H9 (cell line): ENCODE measurements at regions not wholly inside any gene's neighbourhood (a gene's known extent, or its start where the extent isn't known, plus 50 kb on each side); places are given as distances from the start of the nearest gene placed in this dataset.

Experiments
- DNase-seq: peaks from one replicate; pipeline ENCODE4 v3.0.0-alpha.2; 2017
- H2AFZ ChIP-seq: one replicate; pipeline ENCODE4 v1.6.1; 2013; ENCODE audit warnings: mild to moderate bottlenecking, low read length, control low read depth, moderate library complexity
- H2AK5ac ChIP-seq: 2 replicates; pipeline ENCODE4 v1.6.1; 2013; ENCODE audit warnings: low read length, control low read depth, mixed read lengths; ENCODE audit not compliant: insufficient read length
- H2BK120ac ChIP-seq: one replicate; pipeline ENCODE4 v1.6.1; 2013; ENCODE audit warnings: low read depth, mild to moderate bottlenecking, low read length, control low read depth, inconsistent platforms; ENCODE audit not compliant: poor library complexity, severe bottlenecking
- H2BK12ac ChIP-seq: 2 replicates; pipeline ENCODE4 v1.6.1; 2013; ENCODE audit warnings: low read length, control low read depth, mixed read lengths, low read depth; ENCODE audit not compliant: insufficient read length
- H2BK15ac ChIP-seq: 2 replicates; pipeline ENCODE4 v1.6.1; 2013; ENCODE audit warnings: low read depth, low read length, control low read depth
- H2BK20ac ChIP-seq: one replicate; pipeline ENCODE4 v1.6.1; 2013; ENCODE audit warnings: low read depth, mild to moderate bottlenecking, low read length, control low read depth, inconsistent platforms; ENCODE audit not compliant: poor library complexity, severe bottlenecking
- H2BK5ac ChIP-seq: 2 replicates; pipeline ENCODE4 v1.6.1; 2013; ENCODE audit warnings: low read length, control low read depth, mixed read lengths; ENCODE audit not compliant: insufficient read length
- H3K14ac ChIP-seq: 2 replicates; pipeline ENCODE4 v1.6.1; 2013; ENCODE audit warnings: low read length, control low read depth; ENCODE audit not compliant: insufficient read depth
- H3K18ac ChIP-seq: 2 replicates; pipeline ENCODE4 v1.6.1; 2013; ENCODE audit warnings: low read depth, mild to moderate bottlenecking, mixed read lengths, low read length, control low read depth; ENCODE audit not compliant: insufficient read length
- H3K23ac ChIP-seq: 2 replicates; pipeline ENCODE4 v1.6.1; 2013; ENCODE audit warnings: low read length, control low read depth, mixed read lengths, low read depth; ENCODE audit not compliant: insufficient read length
- H3K23me2 ChIP-seq: 2 replicates; pipeline ENCODE4 v1.6.1; 2013; ENCODE audit warnings: low read depth, mild to moderate bottlenecking, mixed read lengths, low read length, control low read depth; ENCODE audit not compliant: insufficient read length, poor library complexity, severe bottlenecking
- H3K27ac ChIP-seq: 2 replicates; pipeline ENCODE4 v1.5.1; 2013; ENCODE audit warnings: low read length, control low read depth, mixed read lengths, low read depth; ENCODE audit not compliant: insufficient read length
- H3K27me3 ChIP-seq: 2 replicates; pipeline ENCODE4 v1.6.1; 2013; ENCODE audit warnings: low read length, control low read depth, inconsistent platforms; ENCODE audit not compliant: insufficient read depth
- H3K4ac ChIP-seq: 2 replicates; pipeline ENCODE4 v1.6.1; 2013; ENCODE audit warnings: low read depth, mild to moderate bottlenecking, control low read depth, inconsistent platforms, low read length, moderate library complexity
- H3K4me1 ChIP-seq: 2 replicates; pipeline ENCODE4 v1.6.1; 2013; ENCODE audit warnings: low read length, control low read depth, inconsistent platforms; ENCODE audit not compliant: insufficient read depth
- H3K4me2 ChIP-seq: 2 replicates; pipeline ENCODE4 v1.6.1; 2013; ENCODE audit warnings: low read length, control low read depth, mixed read lengths; ENCODE audit not compliant: insufficient read length, insufficient read depth
- H3K56ac ChIP-seq: 2 replicates; pipeline ENCODE4 v1.6.1; 2013; ENCODE audit warnings: low read depth, mild to moderate bottlenecking, mixed read lengths, low read length, control low read depth; ENCODE audit not compliant: insufficient read length
- H3K79me1 ChIP-seq: 2 replicates; pipeline ENCODE4 v1.6.1; 2013; ENCODE audit warnings: low read depth, mild to moderate bottlenecking, moderate library complexity, low read length, control low read depth, inconsistent platforms; ENCODE audit not compliant: insufficient read depth, poor library complexity, severe bottlenecking
- H3K79me2 ChIP-seq: 2 replicates; pipeline ENCODE4 v1.6.1; 2013; ENCODE audit warnings: low read length, control low read depth, inconsistent platforms; ENCODE audit not compliant: insufficient read depth
- H3K9ac ChIP-seq: 2 replicates; pipeline ENCODE4 v1.6.1; 2013; ENCODE audit warnings: low read length, control low read depth, mixed read lengths; ENCODE audit not compliant: insufficient read length; ENCODE audit errors: extremely low read depth
- H3K9me3 ChIP-seq: one replicate; pipeline ENCODE4 v1.6.1; 2013; ENCODE audit warnings: low read depth, low read length, inconsistent platforms; ENCODE audit not compliant: control insufficient read depth
- H3T11ph ChIP-seq: one replicate; pipeline ENCODE4 v1.6.1; 2013; ENCODE audit warnings: mild to moderate bottlenecking, low read length, control low read depth, inconsistent platforms
- H4K20me1 ChIP-seq: one replicate; pipeline ENCODE4 v1.6.1; 2013; ENCODE audit not compliant: control insufficient read depth, insufficient read length, insufficient read depth
- H4K5ac ChIP-seq: 2 replicates; pipeline ENCODE4 v1.6.1; 2013; ENCODE audit warnings: low read depth, mild to moderate bottlenecking, mixed read lengths, low read length, control low read depth; ENCODE audit not compliant: insufficient read length
- H4K8ac ChIP-seq: replicated peaks from 2 replicates; pipeline ENCODE4 v1.6.1; 2013; ENCODE audit warnings: low read length, control low read depth, mixed read lengths, low read depth; ENCODE audit not compliant: insufficient read length
- H4K91ac ChIP-seq: 2 replicates; pipeline ENCODE4 v1.6.1; 2013; ENCODE audit warnings: low read depth, mild to moderate bottlenecking, moderate library complexity, mixed read lengths, low read length, control low read depth; ENCODE audit not compliant: insufficient read length
- H3K27ac Mint-ChIP-seq, 3 experiments: 2 replicates in 2 of 3; 3 replicates in 1 of 3; pipeline ENCODE4 v1.8.0; 2020 to 2021; ENCODE audit warnings: mixed read lengths in 3 of 3, mild to moderate bottlenecking in 1 of 3, moderate library complexity in 1 of 3
- H3K27me3 Mint-ChIP-seq: 2 replicates; pipeline ENCODE4 v1.8.0; 2021; ENCODE audit warnings: low read depth, mild to moderate bottlenecking, moderate library complexity, mixed read lengths
- H3K36me3 Mint-ChIP-seq, 3 experiments: 2 replicates in 2 of 3; 3 replicates in 1 of 3; pipeline ENCODE4 v1.8.0; 2020 to 2021; ENCODE audit warnings: low read depth in 3 of 3, mixed read lengths in 3 of 3; ENCODE audit not compliant: insufficient read depth in 1 of 3
- H3K4me1 Mint-ChIP-seq, 2 experiments: 2 replicates each; pipeline ENCODE4 v1.8.0; 2020; ENCODE audit warnings: mixed read lengths in 2 of 2
- H3K4me3 Mint-ChIP-seq, 2 experiments: 2 replicates in 1 of 2; 3 replicates in 1 of 2; pipeline ENCODE4 v1.8.0; 2020 to 2021; ENCODE audit warnings: mild to moderate bottlenecking in 2 of 2, mixed read lengths in 2 of 2, moderate library complexity in 1 of 2
- H3K9me3 Mint-ChIP-seq, 2 experiments: 2 replicates in 1 of 2; 3 replicates in 1 of 2; pipeline ENCODE4 v1.8.0; 2020; ENCODE audit warnings: mild to moderate bottlenecking in 2 of 2, mixed read lengths in 2 of 2, moderate library complexity in 1 of 2
- WGBS: extraction: QIAGEN DNeasy Blood & Tissue Kit; methylation state at CpG from one replicate; pipeline ENCODE4 v1.1.7; 2013; ENCODE audit warnings: missing lambda C conversion rate, low lambda C conversion rate, mixed read lengths; ENCODE audit not compliant: insufficient read length; ENCODE audit errors: extremely low coverage; 5-methylcytosine and 5-hydroxymethylcytosine counted together
- TF ChIP-seq, protein P1 (sequence below): fragments of 200-600 bp; sonication (generic); conservative IDR thresholded peaks from 3 replicates; pipeline ENCODE4 v1.8.0; 2021; ENCODE audit warnings: antibody characterized with exemption, mild to moderate bottlenecking

DNA sequence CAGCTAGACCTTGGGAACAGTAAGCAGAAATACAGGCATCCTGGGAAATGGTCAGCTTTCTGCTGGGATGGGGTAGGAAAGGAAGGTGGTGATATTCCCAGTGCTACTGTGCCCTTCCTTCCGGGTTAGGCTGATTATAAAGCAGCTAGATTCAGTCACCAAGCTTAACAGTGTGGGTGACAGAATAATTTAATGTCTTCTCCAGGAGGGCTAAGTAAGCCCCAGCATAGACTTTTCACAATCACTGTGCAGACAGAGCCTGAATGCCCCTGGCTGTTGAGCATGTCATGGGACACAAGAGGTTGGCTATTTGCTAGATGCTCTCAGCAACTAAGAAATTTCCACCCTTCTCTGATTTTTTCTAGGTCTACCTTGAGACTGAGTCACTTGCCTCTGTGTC, 513.0 kb downstream of the TOX3 start:
- H3K23me2 ChIP-seq = no peaks in the 10 kb centered on the region
- no peak overlapping the region for H2BK12ac ChIP-seq
- no peak overlapping the region for H2BK120ac ChIP-seq
- no peaks in the 10 kb centered on the region for H3K9me3 ChIP-seq
- H3K18ac ChIP-seq = no peak overlapping the region
- no peak overlapping the region for H2BK5ac ChIP-seq
- H2AFZ ChIP-seq = no peak overlapping the region
- Mint-ChIP-seq H3K27me3 (no peaks in the 10 kb centered on the region; the same call in 1 of the 2 replicates), H3K9me3 (no peaks in the 10 kb centered on the region), H3K36me3 (no peaks in the 10 kb centered on the region), H3K4me1 (no peaks in the 10 kb centered on the region), H3K4me3 (no peak overlapping the region), H3K27ac (no peak overlapping the region)
- H3K27ac ChIP-seq = no peak overlapping the region
- no peaks in the 10 kb centered on the region for H3K27me3 ChIP-seq
- no peak overlapping the region for H3K4me2 ChIP-seq
- H2AK5ac ChIP-seq = no peak overlapping the region
- H4K20me1 ChIP-seq = no peaks in the 10 kb centered on the region
- H3K14ac ChIP-seq = no peak overlapping the region
- H2BK15ac ChIP-seq = no peak overlapping the region
- no peak overlapping the region for H3T11ph ChIP-seq
- no peak overlapping the region for H4K91ac ChIP-seq
- no peaks in the 10 kb centered on the region for H3K4me1 ChIP-seq
- no peak overlapping the region for H2BK20ac ChIP-seq
- H3K4ac ChIP-seq = no peak overlapping the region
- no peaks in the 10 kb centered on the region for H3K79me2 ChIP-seq
- H3K79me1 ChIP-seq = no peaks in the 10 kb centered on the region
- no CpG with 5 or more reads among the region's 1 CpG for WGBS
- H3K9ac ChIP-seq = no peak overlapping the region
- TF ChIP-seq, protein P1, sequence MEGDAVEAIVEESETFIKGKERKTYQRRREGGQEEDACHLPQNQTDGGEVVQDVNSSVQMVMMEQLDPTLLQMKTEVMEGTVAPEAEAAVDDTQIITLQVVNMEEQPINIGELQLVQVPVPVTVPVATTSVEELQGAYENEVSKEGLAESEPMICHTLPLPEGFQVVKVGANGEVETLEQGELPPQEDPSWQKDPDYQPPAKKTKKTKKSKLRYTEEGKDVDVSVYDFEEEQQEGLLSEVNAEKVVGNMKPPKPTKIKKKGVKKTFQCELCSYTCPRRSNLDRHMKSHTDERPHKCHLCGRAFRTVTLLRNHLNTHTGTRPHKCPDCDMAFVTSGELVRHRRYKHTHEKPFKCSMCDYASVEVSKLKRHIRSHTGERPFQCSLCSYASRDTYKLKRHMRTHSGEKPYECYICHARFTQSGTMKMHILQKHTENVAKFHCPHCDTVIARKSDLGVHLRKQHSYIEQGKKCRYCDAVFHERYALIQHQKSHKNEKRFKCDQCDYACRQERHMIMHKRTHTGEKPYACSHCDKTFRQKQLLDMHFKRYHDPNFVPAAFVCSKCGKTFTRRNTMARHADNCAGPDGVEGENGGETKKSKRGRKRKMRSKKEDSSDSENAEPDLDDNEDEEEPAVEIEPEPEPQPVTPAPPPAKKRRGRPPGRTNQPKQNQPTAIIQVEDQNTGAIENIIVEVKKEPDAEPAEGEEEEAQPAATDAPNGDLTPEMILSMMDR = no peak
- no peak overlapping the region for H3K56ac ChIP-seq
- H4K8ac ChIP-seq = no peak overlapping the region
- no peak for DNase-seq
- no peak overlapping the region for H3K23ac ChIP-seq
- no peak overlapping the region for H4K5ac ChIP-seq
